ENCODE measurements at regions not wholly inside any gene's neighbourhood (a gene's known extent, or its start where the extent isn't known, plus 50 kb on each side); places are given as distances from the start of the nearest gene placed in this dataset.

GRCh38 chr6:16060039-16060438 is 68.8 kb upstream of the MYLIP start:
- no peak for TF ChIP-seq CTCF (conservative IDR thresholded peaks at IDR 0.05; ENCODE audit: control insufficient read depth, insufficient read depth, low read depth, low read length)
- no peak for DNase-seq (ENCODE audit: low read depth)

GRCh38 chr6:16059496-16059895 is 69.4 kb upstream of the MYLIP start:
- no peak overlapping the region for H3K4me3 ChIP-seq (ENCODE audit: control insufficient read depth, low read depth, low read length)
- DNase-seq (ENCODE audit: low read depth): no peak
- TF ChIP-seq CTCF (conservative IDR thresholded peaks at IDR 0.05; ENCODE audit: control insufficient read depth, insufficient read depth, low read depth, low read length): no peak

More at GRCh38 chr6:16060039-16060438, 68.8 kb upstream of the MYLIP start:
- H3K4me3 ChIP-seq (ENCODE audit: control insufficient read depth, low read depth, low read length): no peak overlapping the region

- DNase-seq (ENCODE audit: low read depth): no peak
- no peak overlapping the region for H3K4me3 ChIP-seq (ENCODE audit: control insufficient read depth, low read depth, low read length)
- no peak for TF ChIP-seq CTCF (conservative IDR thresholded peaks at IDR 0.05; ENCODE audit: control insufficient read depth, insufficient read depth, low read depth, low read length)
Measured at GRCh38 chr6:16058929-16059345, 69.9 kb upstream of the MYLIP start.

- no peak overlapping the region for H3K4me3 ChIP-seq (ENCODE audit: control insufficient read depth, low read depth, low read length)
- no peak for DNase-seq (ENCODE audit: low read depth)
- TF ChIP-seq CTCF (conservative IDR thresholded peaks at IDR 0.05; ENCODE audit: control insufficient read depth, insufficient read depth, low read depth, low read length): no peak
Measured at GRCh38 chr6:16058201-16058928, 70.5 kb upstream of the MYLIP start.

GRCh38 chr6:16057446-16057845 is 71.4 kb upstream of the MYLIP start:
- DNase-seq (ENCODE audit: low read depth): no peak
- H3K4me3 ChIP-seq (ENCODE audit: control insufficient read depth, low read depth, low read length): no peak overlapping the region
- no peak for TF ChIP-seq CTCF (conservative IDR thresholded peaks at IDR 0.05; ENCODE audit: control insufficient read depth, insufficient read depth, low read depth, low read length)

- no peak for DNase-seq (ENCODE audit: low read depth)
- no peak for TF ChIP-seq CTCF (conservative IDR thresholded peaks at IDR 0.05; ENCODE audit: control insufficient read depth, insufficient read depth, low read depth, low read length)
Measured at GRCh38 chr6:16056263-16056870, 72.5 kb upstream of the MYLIP start.

More at GRCh38 chr6:16056263-16056870, 72.5 kb upstream of the MYLIP start:
- no peak overlapping the region for H3K4me3 ChIP-seq (ENCODE audit: control insufficient read depth, low read depth, low read length)
